ENCODE measurements at regions not wholly inside any gene's neighbourhood (a gene's known extent, or its start where the extent isn't known, plus 50 kb on each side); places are given as distances from the start of the nearest gene placed in this dataset.
"Not testable (repeated sequence)": the region's sequence is repeated elsewhere in the genome, so short reads cannot be mapped to it uniquely, and the experiment has no call there.

- Histone ChIP-seq H3K27me3 (ENCODE audit: control insufficient read depth, insufficient read depth, low read length) (no peaks in the 10 kb centered on the region), H3K4me1 (ENCODE audit: control insufficient read depth, insufficient read depth, low read length) (no peaks in the 10 kb centered on the region), H3K4me3 (ENCODE audit: low read depth, low read length) (no peak overlapping the region), H3K9ac (ENCODE audit: low read depth, low read length) (no peak overlapping the region), H3K9me3 (ENCODE audit: control insufficient read depth, insufficient read depth, low read length) (no peaks in the 10 kb centered on the region), H3K27ac (ENCODE audit: low read depth, low read length) (no peak overlapping the region), H3K36me3 (ENCODE audit: control insufficient read depth, insufficient read depth, low read length) (no peaks in the 10 kb centered on the region)
These were observed 286.6 kb downstream of the COL11A1 start for GRCh38 chr1:102821707-102822106.

- Histone ChIP-seq H3K9me3 (ENCODE audit: control insufficient read depth, insufficient read depth, low read length) (no peaks in the 10 kb centered on the region), H3K27me3 (ENCODE audit: control insufficient read depth, insufficient read depth, low read length) (no peaks in the 10 kb centered on the region), H3K27ac (ENCODE audit: low read depth, low read length) (no peak overlapping the region), H3K4me3 (ENCODE audit: low read depth, low read length) (no peak overlapping the region), H3K36me3 (ENCODE audit: control insufficient read depth, insufficient read depth, low read length) (no peaks in the 10 kb centered on the region), H3K4me1 (ENCODE audit: control insufficient read depth, insufficient read depth, low read length) (no peaks in the 10 kb centered on the region), H3K9ac (ENCODE audit: low read depth, low read length) (no peak overlapping the region)
These were observed 307.9 kb downstream of the COL11A1 start for GRCh38 chr1:102800406-102800805.

DNA sequence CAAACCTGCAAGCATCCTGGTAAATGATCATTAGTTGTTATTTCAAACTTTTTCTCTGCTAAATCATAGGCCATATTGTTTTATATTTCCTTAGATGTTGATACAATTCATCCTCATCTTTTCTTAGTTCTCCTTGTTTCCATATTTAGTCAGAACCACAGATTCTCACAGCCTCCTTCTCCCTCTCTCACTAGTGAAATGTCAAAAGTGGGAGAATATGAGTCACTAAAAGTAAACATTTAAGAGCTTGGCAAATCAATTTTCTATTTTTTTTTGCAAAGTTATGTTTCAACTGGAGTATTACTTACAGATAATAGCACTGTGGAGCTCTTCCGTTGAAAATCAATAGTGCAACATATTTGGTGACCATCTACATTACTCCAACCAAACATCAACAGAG lies 308.8 kb downstream of the COL11A1 start:
- no peaks in the 10 kb centered on the region for H3K4me1 ChIP-seq (ENCODE audit: control insufficient read depth, insufficient read depth, low read length)
- H3K4me3 ChIP-seq (ENCODE audit: low read depth, low read length): no peak overlapping the region
- no peaks in the 10 kb centered on the region for H3K27me3 ChIP-seq (ENCODE audit: control insufficient read depth, insufficient read depth, low read length)
- no peak overlapping the region for H3K9ac ChIP-seq (ENCODE audit: low read depth, low read length)
- H3K36me3 ChIP-seq (ENCODE audit: control insufficient read depth, insufficient read depth, low read length): no peaks in the 10 kb centered on the region
- no peaks in the 10 kb centered on the region for H3K9me3 ChIP-seq (ENCODE audit: control insufficient read depth, insufficient read depth, low read length)
- H3K27ac ChIP-seq (ENCODE audit: low read depth, low read length): no peak overlapping the region

DNA sequence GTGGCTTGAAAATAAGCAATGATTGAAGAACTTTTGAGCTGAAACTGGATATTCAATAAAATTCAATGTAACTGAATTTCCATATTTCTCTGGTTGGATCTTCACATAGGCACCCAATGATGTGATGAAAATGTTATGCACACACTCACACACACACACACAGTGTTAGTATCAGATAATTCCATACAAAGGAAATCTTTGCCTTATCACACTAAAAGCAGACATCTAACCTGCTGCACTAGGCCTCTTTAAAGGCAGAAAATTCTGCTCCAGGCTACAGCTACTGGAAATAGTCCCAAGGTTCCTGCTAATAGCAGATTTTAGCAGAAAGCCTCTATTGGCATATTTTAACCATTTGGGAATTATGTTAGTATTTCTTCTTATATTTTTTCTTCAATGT lies 309.6 kb downstream of the COL11A1 start:
- Histone ChIP-seq H3K4me1 (ENCODE audit: control insufficient read depth, insufficient read depth, low read length) (no peaks in the 10 kb centered on the region), H3K27me3 (ENCODE audit: control insufficient read depth, insufficient read depth, low read length) (no peaks in the 10 kb centered on the region), H3K4me3 (ENCODE audit: low read depth, low read length) (no peak overlapping the region), H3K27ac (ENCODE audit: low read depth, low read length) (no peak overlapping the region), H3K9me3 (ENCODE audit: control insufficient read depth, insufficient read depth, low read length) (no peaks in the 10 kb centered on the region), H3K36me3 (ENCODE audit: control insufficient read depth, insufficient read depth, low read length) (no peaks in the 10 kb centered on the region), H3K9ac (ENCODE audit: low read depth, low read length) (no peak overlapping the region)

GRCh38 chr1:102796429-102796828 lies 311.9 kb downstream of the COL11A1 start:
- H3K4me3 ChIP-seq (ENCODE audit: low read depth, low read length): no peak overlapping the region
- H3K27me3 ChIP-seq (ENCODE audit: control insufficient read depth, insufficient read depth, low read length): no peaks in the 10 kb centered on the region
- no peak overlapping the region for H3K27ac ChIP-seq (ENCODE audit: low read depth, low read length)
- H3K4me1 ChIP-seq (ENCODE audit: control insufficient read depth, insufficient read depth, low read length): no peaks in the 10 kb centered on the region
- no peak overlapping the region for H3K9ac ChIP-seq (ENCODE audit: low read depth, low read length)
- H3K36me3 ChIP-seq (ENCODE audit: control insufficient read depth, insufficient read depth, low read length): no peaks in the 10 kb centered on the region
- no peaks in the 10 kb centered on the region for H3K9me3 ChIP-seq (ENCODE audit: control insufficient read depth, insufficient read depth, low read length)

GRCh38 chr1:102790997-102791396 lies 317.3 kb downstream of the COL11A1 start:
- no peak overlapping the region for H3K4me3 ChIP-seq (ENCODE audit: low read depth, low read length)
- no peaks in the 10 kb centered on the region for H3K36me3 ChIP-seq (ENCODE audit: control insufficient read depth, insufficient read depth, low read length)
- no peak overlapping the region for H3K9ac ChIP-seq (ENCODE audit: low read depth, low read length)
- H3K4me1 ChIP-seq (ENCODE audit: control insufficient read depth, insufficient read depth, low read length): no peaks in the 10 kb centered on the region
- H3K9me3 ChIP-seq (ENCODE audit: control insufficient read depth, insufficient read depth, low read length): no peaks in the 10 kb centered on the region
- no peak overlapping the region for H3K27ac ChIP-seq (ENCODE audit: low read depth, low read length)
- H3K27me3 ChIP-seq (ENCODE audit: control insufficient read depth, insufficient read depth, low read length): no peaks in the 10 kb centered on the region

GRCh38 chr1:102789951-102790350 lies 318.4 kb downstream of the COL11A1 start:
- not testable (repeated sequence) for H3K4me3 ChIP-seq (ENCODE audit: low read depth, low read length); H3K36me3 ChIP-seq (ENCODE audit: control insufficient read depth, insufficient read depth, low read length); H3K9ac ChIP-seq (ENCODE audit: low read depth, low read length); H3K27me3 ChIP-seq (ENCODE audit: control insufficient read depth, insufficient read depth, low read length); H3K9me3 ChIP-seq (ENCODE audit: control insufficient read depth, insufficient read depth, low read length); H3K27ac ChIP-seq (ENCODE audit: low read depth, low read length); H3K4me1 ChIP-seq (ENCODE audit: control insufficient read depth, insufficient read depth, low read length)

GRCh38 chr1:102783487-102783886 lies 324.8 kb downstream of the COL11A1 start:
- no peaks in the 10 kb centered on the region for H3K36me3 ChIP-seq (ENCODE audit: control insufficient read depth, insufficient read depth, low read length)
- no peaks in the 10 kb centered on the region for H3K27me3 ChIP-seq (ENCODE audit: control insufficient read depth, insufficient read depth, low read length)
- no peak overlapping the region for H3K27ac ChIP-seq (ENCODE audit: low read depth, low read length)
- no peak overlapping the region for H3K4me3 ChIP-seq (ENCODE audit: low read depth, low read length)
- H3K9me3 ChIP-seq (ENCODE audit: control insufficient read depth, insufficient read depth, low read length): peaks cover 15% of the 10 kb centered on the region
- H3K9ac ChIP-seq (ENCODE audit: low read depth, low read length): no peak overlapping the region
- H3K4me1 ChIP-seq (ENCODE audit: control insufficient read depth, insufficient read depth, low read length): no peaks in the 10 kb centered on the region

GRCh38 chr1:102782144-102782543 lies 326.2 kb downstream of the COL11A1 start:
- Histone ChIP-seq H3K4me3 (ENCODE audit: low read depth, low read length) (no peak overlapping the region), H3K27ac (ENCODE audit: low read depth, low read length) (no peak overlapping the region), H3K9me3 (ENCODE audit: control insufficient read depth, insufficient read depth, low read length) (peaks cover 15% of the 10 kb centered on the region), H3K9ac (ENCODE audit: low read depth, low read length) (no peak overlapping the region), H3K36me3 (ENCODE audit: control insufficient read depth, insufficient read depth, low read length) (no peaks in the 10 kb centered on the region), H3K4me1 (ENCODE audit: control insufficient read depth, insufficient read depth, low read length) (no peaks in the 10 kb centered on the region), H3K27me3 (ENCODE audit: control insufficient read depth, insufficient read depth, low read length) (no peaks in the 10 kb centered on the region)

- Histone ChIP-seq H3K36me3 (ENCODE audit: control insufficient read depth, insufficient read depth, low read length) (no peaks in the 10 kb centered on the region), H3K9me3 (ENCODE audit: control insufficient read depth, insufficient read depth, low read length) (no peaks in the 10 kb centered on the region), H3K4me3 (ENCODE audit: low read depth, low read length) (no peak overlapping the region), H3K4me1 (ENCODE audit: control insufficient read depth, insufficient read depth, low read length) (0 out of 2 replicates have a peak, but pooled peaks cover 6% of the 10 kb centered on the region), H3K9ac (ENCODE audit: low read depth, low read length) (no peak overlapping the region), H3K27me3 (ENCODE audit: control insufficient read depth, insufficient read depth, low read length) (no peaks in the 10 kb centered on the region), H3K27ac (ENCODE audit: low read depth, low read length) (no peak overlapping the region)
These were observed 332.3 kb downstream of the COL11A1 start for GRCh38 chr1:102776071-102776470.

- no peak overlapping the region for H3K4me3 ChIP-seq (ENCODE audit: low read depth, low read length)
- no peaks in the 10 kb centered on the region for H3K27me3 ChIP-seq (ENCODE audit: control insufficient read depth, insufficient read depth, low read length)
- no peaks in the 10 kb centered on the region for H3K36me3 ChIP-seq (ENCODE audit: control insufficient read depth, insufficient read depth, low read length)
- no peaks in the 10 kb centered on the region for H3K9me3 ChIP-seq (ENCODE audit: control insufficient read depth, insufficient read depth, low read length)
- H3K9ac ChIP-seq (ENCODE audit: low read depth, low read length): no peak overlapping the region
- H3K27ac ChIP-seq (ENCODE audit: low read depth, low read length): no peak overlapping the region
- H3K4me1 ChIP-seq (ENCODE audit: control insufficient read depth, insufficient read depth, low read length): 0 out of 2 replicates have a peak, but pooled peaks cover 6% of the 10 kb centered on the region
These were observed 335.5 kb downstream of the COL11A1 start for GRCh38 chr1:102772831-102773230.

GRCh38 chr1:102758418-102758817 lies 349.9 kb downstream of the COL11A1 start:
- no peak overlapping the region for H3K27ac ChIP-seq (ENCODE audit: low read depth, low read length)
- no peaks in the 10 kb centered on the region for H3K36me3 ChIP-seq (ENCODE audit: control insufficient read depth, insufficient read depth, low read length)
- no peaks in the 10 kb centered on the region for H3K4me1 ChIP-seq (ENCODE audit: control insufficient read depth, insufficient read depth, low read length)
- no peaks in the 10 kb centered on the region for H3K9me3 ChIP-seq (ENCODE audit: control insufficient read depth, insufficient read depth, low read length)
- H3K27me3 ChIP-seq (ENCODE audit: control insufficient read depth, insufficient read depth, low read length): no peaks in the 10 kb centered on the region
- no peak overlapping the region for H3K9ac ChIP-seq (ENCODE audit: low read depth, low read length)
- no peak overlapping the region for H3K4me3 ChIP-seq (ENCODE audit: low read depth, low read length)
